ENCODE measurements at regions not wholly inside any gene's neighbourhood (a gene's known extent, or its start where the extent isn't known, plus 50 kb on each side); places are given as distances from the start of the nearest gene placed in this dataset.

GRCh38 chr2:120809151-120809550 lies 73.5 kb downstream of the GLI2 start:
- peak; percentile 21 for DNase-seq (ENCODE audit: low read depth)

- peak; percentile 18 for DNase-seq (ENCODE audit: low read depth)
Observed at GRCh38 chr2:120809609-120810440, 74.2 kb downstream of the GLI2 start.

GRCh38 chr2:120810639-120811038 lies 75.0 kb downstream of the GLI2 start:
- no peak for DNase-seq (ENCODE audit: low read depth)

- DNase-seq (ENCODE audit: low read depth) = no peak
Observed at GRCh38 chr2:120812866-120813265, 77.2 kb downstream of the GLI2 start.

- DNase-seq (ENCODE audit: low read depth) = no peak
Observed at GRCh38 chr2:120814352-120814751, 78.7 kb downstream of the GLI2 start.

GRCh38 chr2:120815292-120815691 lies 79.6 kb downstream of the GLI2 start:
- DNase-seq (ENCODE audit: low read depth) = no peak

GRCh38 chr2:120817136-120817955 lies 81.7 kb downstream of the GLI2 start:
- no peak for DNase-seq (ENCODE audit: low read depth)

- no peak for DNase-seq (ENCODE audit: low read depth)
Observed at GRCh38 chr2:120817956-120818325, 82.3 kb downstream of the GLI2 start.

- DNase-seq (ENCODE audit: low read depth) = peak; percentile 86
Observed at GRCh38 chr2:120818441-120818920, 82.8 kb downstream of the GLI2 start.

GRCh38 chr2:120819720-120820210 lies 84.1 kb downstream of the GLI2 start:
- DNase-seq (ENCODE audit: low read depth) = no peak

- DNase-seq (ENCODE audit: low read depth) = peak; percentile 87
Observed at GRCh38 chr2:120820263-120820952, 84.7 kb downstream of the GLI2 start.

- DNase-seq (ENCODE audit: low read depth) = peak; percentile 89
Observed at GRCh38 chr2:120820953-120821279, 85.2 kb downstream of the GLI2 start.

- no peak for DNase-seq (ENCODE audit: low read depth)
Observed at GRCh38 chr2:120821446-120822160, 85.9 kb downstream of the GLI2 start.

- DNase-seq (ENCODE audit: low read depth) = no peak
Observed at GRCh38 chr2:120822933-120823332, 87.3 kb downstream of the GLI2 start.

GRCh38 chr2:120823551-120823950 lies 87.9 kb downstream of the GLI2 start:
- DNase-seq (ENCODE audit: low read depth) = no peak

GRCh38 chr2:120824246-120824645 lies 88.6 kb downstream of the GLI2 start:
- DNase-seq (ENCODE audit: low read depth) = no peak

GRCh38 chr2:120825370-120826259 lies 89.9 kb downstream of the GLI2 start:
- peak; percentile 96 for DNase-seq (ENCODE audit: low read depth)

GRCh38 chr2:120826260-120826648 lies 90.6 kb downstream of the GLI2 start:
- no peak for DNase-seq (ENCODE audit: low read depth)

- peak; percentile 61 for DNase-seq (ENCODE audit: low read depth)
Observed at GRCh38 chr2:120826716-120827410, 91.2 kb downstream of the GLI2 start.

GRCh38 chr2:120828066-120828465 lies 92.4 kb downstream of the GLI2 start:
- DNase-seq (ENCODE audit: low read depth) = no peak
